ENCODE measurements at regions not wholly inside any gene's neighbourhood (a gene's known extent, or its start where the extent isn't known, plus 50 kb on each side); places are given as distances from the start of the nearest gene placed in this dataset.

DNA sequence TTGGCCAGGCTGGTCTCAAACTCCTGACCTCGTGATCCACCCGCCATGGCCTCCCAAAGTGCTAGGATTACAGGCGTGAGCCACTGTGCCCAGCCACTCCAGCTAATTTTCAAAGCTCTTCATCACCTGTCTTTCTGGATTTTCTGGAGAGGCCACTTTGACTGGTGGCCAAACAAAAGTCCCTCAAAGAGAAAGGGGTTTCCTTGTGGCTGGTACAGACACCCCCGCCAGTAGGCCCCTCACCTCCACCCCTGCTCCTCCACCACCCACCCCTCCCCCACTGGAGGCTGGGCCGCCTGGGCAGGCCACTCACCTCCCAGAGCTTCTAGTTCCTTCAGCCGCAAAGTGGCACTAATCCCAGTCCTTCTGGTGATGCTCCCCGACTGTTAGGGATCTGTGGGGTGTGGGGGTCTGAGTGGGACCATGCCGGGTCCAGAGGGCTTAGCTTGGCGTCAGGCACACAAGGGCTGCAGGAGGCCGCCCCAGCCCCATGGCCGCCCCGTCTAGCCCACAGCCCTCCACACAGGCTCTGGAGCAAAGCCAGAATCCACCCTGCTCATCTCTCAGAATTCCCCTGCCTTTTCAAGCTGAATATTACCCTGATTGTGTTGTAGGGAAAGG lies 182.0 kb upstream of the IER5L start:
- TF ChIP-seq ZFP3 (CRISPR knock-in tag; IDR thresholded peaks at IDR 0.05) (no peak), ZNF8 (CRISPR knock-in tag; IDR thresholded peaks at IDR 0.05) (no peak), ESRRG (CRISPR knock-in tag; IDR thresholded peaks at IDR 0.05) (no peak), ISL1 (CRISPR knock-in tag; IDR thresholded peaks at IDR 0.05) (no peak), ARNTL (CRISPR knock-in tag; IDR thresholded peaks at IDR 0.05; ENCODE audit: borderline replicate concordance, low read depth) (no peak), PATZ1 (CRISPR knock-in tag; IDR thresholded peaks at IDR 0.05; ENCODE audit: borderline replicate concordance) (no peak), TOX (CRISPR knock-in tag; IDR thresholded peaks at IDR 0.05; ENCODE audit: borderline replicate concordance) (no peak)
- TF ChIP-seq, protein P1, sequence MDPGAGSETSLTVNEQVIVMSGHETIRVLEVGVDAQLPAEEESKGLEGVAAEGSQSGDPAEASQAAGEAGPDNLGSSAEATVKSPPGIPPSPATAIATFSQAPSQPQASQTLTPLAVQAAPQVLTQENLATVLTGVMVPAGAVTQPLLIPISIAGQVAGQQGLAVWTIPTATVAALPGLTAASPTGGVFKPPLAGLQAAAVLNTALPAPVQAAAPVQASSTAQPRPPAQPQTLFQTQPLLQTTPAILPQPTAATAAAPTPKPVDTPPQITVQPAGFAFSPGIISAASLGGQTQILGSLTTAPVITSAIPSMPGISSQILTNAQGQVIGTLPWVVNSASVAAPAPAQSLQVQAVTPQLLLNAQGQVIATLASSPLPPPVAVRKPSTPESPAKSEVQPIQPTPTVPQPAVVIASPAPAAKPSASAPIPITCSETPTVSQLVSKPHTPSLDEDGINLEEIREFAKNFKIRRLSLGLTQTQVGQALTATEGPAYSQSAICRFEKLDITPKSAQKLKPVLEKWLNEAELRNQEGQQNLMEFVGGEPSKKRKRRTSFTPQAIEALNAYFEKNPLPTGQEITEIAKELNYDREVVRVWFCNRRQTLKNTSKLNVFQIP (CRISPR knock-in tag; IDR thresholded peaks at IDR 0.05; ENCODE audit: borderline replicate concordance, low read depth), result no peak
- TF ChIP-seq, protein P2, sequence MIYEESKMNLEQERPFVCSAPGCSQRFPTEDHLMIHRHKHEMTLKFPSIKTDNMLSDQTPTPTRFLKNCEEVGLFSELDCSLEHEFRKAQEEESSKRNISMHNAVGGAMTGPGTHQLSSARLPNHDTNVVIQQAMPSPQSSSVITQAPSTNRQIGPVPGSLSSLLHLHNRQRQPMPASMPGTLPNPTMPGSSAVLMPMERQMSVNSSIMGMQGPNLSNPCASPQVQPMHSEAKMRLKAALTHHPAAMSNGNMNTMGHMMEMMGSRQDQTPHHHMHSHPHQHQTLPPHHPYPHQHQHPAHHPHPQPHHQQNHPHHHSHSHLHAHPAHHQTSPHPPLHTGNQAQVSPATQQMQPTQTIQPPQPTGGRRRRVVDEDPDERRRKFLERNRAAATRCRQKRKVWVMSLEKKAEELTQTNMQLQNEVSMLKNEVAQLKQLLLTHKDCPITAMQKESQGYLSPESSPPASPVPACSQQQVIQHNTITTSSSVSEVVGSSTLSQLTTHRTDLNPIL (CRISPR knock-in tag; IDR thresholded peaks at IDR 0.05; ENCODE audit: low read depth), result no peak

Measured in SK-N-SH treated with all-trans-retinoic acid at 6 μM for 48 hours (cell line).